HG02943 (cell line): ENCODE measurements at regions not wholly inside any gene's neighbourhood (a gene's known extent, or its start where the extent isn't known, plus 50 kb on each side); places are given as distances from the start of the nearest gene placed in this dataset.
"Not testable (repeated sequence)": the region's sequence is repeated elsewhere in the genome, so short reads cannot be mapped to it uniquely, and the experiment has no call there.

Source experiments
- ATAC-seq: cut with Tn5 transposase; IDR thresholded peaks from one replicate; pipeline ENCODE4 v1.9.1; 2021; ENCODE audit warnings: mild to moderate bottlenecking, low read depth, moderate library complexity; ENCODE audit not compliant: unreplicated experiment

DNA sequence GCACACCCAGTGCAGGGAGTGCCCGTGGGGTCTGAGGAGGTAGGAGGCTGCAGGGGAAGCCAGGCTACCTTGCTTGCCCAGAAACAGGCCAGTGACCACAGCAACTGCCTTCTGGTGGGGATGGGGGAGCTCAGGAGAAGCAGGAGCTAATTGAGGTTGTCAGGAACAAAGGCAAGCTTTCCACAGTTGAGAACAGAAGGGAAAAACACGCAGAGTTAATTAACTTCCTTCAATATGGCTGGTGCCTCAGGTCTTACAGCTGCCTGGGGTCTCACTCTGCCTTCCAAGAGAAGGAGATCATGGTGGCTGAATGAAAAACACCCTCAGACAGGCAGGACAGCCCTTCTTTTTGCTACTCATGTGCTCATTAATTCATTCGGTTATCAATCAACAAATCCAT, 127.9 kb upstream of the SYT13 start:
- no peak for ATAC-seq

DNA sequence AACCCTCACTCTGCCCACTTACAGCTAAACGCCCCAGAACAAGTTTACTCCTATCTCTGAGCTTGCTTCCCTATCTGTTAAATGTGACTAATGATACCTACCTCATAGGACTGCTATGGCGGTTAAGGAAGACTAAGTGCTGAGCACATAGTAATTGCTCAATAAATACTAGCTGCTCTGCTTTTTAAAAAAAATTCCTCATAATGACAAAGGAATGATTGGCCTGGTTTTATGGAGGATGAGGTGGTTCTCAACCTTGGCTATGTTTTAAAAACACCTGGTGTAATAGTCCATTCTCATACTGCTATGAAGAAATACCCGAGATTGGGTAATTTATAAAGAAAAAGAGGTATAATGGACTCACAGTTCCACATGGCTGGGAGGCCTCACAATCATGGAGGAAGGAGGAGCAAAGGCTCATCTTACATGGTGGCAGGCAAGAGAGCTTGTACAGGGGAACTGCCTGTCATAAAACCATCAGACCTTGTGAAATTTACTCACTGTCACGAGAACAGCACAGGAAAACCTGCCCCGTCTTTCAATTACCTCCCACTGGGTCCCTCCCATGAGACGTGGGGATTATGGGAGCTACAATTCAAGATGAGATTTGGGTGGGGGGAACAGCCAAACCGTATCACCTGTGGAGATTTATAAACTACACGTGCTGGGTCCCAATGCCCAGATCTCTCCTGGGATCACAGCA, 127.2 kb upstream of the SYT13 start:
- no peak for ATAC-seq

DNA sequence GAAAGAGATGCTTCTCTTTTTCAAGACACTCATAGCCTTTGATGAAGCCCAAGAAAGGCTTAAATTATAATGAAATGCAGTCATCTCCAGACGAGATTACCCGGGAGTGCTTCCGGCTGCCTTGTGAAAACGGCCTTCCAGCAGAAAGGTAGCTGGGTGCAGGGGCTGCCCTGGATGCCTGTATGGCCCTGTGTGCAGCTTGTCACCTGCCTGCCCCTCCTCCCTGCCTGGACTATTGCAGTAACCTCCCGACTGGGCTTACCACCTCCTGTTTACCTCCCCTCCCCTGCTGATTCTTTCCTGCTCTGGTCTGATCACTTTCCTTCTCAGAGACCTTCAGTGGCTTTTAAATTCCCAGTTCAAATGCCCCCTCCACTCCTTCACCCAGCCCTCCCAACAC, 126.4 kb upstream of the SYT13 start:
- no peak for ATAC-seq

DNA sequence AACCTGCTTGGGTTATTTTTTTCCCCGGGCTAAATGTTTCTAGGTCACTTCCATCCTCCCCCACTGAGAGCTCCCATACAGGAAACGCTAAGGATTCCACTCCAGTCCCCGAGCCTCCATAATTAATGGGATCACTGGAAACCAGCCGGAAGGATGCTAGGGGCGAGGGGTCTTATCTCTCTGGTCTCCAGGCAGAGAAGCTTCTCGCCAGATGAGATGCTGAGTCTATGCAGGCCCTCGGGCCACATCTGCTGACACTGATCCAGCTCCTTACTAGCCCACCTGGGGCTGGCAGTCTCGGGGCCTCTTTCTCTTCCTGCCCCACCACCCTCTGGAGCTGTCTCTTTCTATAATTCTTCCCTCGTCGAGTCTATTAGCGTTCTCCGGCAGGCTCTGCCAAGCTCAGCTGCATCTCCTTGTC, 125.9 kb upstream of the SYT13 start:
- ATAC-seq = no peak

DNA sequence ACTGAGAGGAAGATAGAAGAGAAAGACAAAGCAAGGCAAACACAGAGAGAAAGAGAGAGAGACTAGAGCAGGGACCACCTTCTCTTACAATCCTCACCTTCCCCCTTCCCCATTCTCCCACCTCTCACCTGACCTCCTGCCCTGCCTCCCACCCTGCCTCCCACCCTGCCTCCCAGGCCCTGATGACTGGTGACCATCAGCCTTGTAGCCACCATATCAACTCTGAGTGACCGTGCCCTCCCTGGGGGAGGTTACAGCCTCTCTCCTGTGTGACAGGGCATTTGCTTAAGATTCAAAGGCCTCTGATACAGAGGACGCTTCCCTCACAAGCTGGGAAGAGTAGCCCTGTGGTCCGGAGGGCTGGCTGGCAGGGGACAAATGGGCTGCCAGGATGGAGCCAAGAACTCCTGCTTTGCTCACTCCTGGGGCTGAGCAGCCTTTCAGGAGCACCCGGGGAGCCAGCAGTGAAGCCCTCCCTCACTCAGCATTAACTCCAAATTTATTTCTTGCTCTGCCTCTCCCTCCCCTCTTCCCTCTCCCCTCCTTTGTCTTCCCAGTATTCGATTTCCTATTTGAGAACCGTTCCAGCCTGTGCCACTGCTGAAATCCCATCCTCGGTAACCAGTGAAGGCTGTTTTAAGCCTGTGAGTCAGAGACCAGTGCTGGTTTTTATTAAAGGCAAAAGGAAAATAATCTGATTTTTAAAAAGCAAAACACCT, 125.2 kb upstream of the SYT13 start:
- ATAC-seq = no peak

- ATAC-seq = no peak
These were observed 124.5 kb upstream of the SYT13 start for GRCh38 chr11:45410391-45411227.

DNA sequence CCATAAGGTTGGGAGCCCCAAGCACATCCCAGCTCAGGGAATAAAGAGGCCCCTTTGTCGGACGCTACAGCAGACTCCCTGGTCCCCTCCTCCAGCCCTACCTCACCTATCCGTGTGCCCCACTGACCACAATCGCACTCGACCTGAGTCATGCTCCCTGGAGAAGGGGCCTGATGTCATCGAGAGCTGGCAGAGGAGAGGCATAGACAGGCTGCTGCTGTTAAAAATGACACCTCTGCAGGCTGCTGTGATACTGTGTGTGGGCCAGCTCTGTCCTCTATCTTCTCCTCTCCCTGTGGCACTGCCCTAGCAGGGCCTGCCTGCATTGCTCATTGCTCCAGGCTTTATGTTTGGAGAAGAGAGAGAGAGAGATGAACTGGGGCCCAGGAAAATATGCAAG, 123.4 kb upstream of the SYT13 start:
- no peak for ATAC-seq

- ATAC-seq = no peak
These were observed 121.1 kb upstream of the SYT13 start for GRCh38 chr11:45407226-45407625.

GRCh38 chr11:45405916-45406670, 120.0 kb upstream of the SYT13 start:
- ATAC-seq = no peak

- ATAC-seq = not testable (repeated sequence)
These were observed 117.4 kb upstream of the SYT13 start for GRCh38 chr11:45403521-45403920.

DNA sequence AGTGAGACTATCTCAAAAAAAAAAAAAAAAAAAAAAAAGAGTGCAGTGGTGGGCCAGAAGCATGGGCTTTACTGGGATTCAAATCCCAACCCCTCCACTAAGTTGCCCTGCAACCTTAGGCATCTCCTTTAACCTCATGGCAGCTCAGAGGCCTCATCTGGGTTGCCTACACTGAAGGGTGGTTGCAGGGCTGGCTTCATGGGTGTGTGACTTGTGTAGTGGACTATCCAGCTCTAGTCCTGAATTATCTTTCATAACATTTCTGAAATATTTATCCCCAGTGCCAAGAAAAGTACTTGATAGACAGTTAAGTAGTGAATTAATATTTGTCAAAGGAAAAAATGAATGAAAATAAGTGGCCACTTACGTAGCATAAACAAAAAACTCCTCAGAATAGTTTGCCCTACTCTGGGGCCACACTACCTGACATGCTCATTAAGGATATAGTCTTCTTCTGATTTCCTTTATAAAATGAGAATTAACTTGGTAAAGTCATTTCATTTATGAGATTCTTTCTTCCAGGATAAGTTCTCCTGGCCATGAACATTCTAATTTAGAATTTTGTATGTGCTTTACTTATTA, 116.0 kb upstream of the SYT13 start:
- no peak for ATAC-seq

GRCh38 chr11:45400591-45400990, 114.5 kb upstream of the SYT13 start:
- ATAC-seq = no peak

- no peak for ATAC-seq
These were observed 113.0 kb upstream of the SYT13 start for GRCh38 chr11:45399166-45399565.

DNA sequence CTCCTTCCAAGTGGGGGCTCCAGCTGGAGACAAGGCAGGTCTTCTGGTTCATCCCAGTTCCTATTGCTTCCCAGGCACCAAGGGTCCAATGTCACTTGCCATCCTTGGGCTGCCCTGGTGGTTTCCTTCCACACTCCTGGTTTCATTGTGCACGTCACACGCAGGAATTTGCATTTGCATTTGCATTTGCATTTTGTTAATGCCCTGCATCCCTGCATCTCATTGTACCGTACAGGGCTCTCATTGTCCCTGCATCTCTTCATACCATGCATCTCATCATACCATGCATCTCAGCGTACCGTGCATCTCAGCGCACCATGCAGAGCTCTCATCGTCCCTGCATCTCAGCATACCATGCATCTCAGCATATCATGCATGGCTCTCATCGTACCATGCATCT, 112.2 kb upstream of the SYT13 start:
- ATAC-seq = no peak

DNA sequence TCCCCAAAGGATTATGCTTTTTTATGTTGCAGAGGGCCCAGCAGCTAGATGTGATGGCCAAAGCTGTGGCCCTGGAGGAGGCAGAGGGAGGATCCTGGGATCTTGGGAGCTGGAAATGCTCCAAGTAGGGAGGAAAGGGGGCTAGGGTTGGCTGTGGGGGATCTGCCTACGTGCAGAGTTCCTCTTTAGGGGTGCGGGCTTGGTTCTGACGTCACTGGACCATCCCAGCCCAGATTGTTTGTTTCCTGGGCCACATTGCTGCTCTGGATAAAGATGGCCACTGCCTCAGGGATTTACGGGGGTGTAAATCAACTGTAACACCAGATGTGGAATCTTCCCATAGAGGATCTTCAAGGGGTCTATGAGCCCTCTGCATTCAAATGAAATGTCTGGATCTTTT, 110.3 kb upstream of the SYT13 start:
- no peak for ATAC-seq

DNA sequence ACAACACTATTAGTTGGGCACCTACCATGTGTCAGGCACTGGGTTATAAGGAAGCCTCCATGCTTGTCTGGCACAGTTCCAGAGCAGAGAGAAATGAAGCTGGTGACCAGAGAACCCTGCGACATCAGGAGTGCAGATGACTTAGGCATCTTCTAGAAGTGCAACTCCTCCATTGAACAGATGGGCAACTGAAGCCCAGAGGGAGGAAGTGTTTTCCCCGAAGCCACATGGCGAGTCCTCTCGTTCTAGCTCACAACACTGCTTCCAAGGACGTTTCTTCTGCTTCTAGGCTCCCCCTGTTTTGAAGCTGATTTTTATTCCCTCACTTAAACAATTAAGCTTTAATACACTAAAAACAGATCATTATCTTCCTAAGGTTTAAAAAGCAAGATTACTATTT, 109.8 kb upstream of the SYT13 start:
- ATAC-seq = no peak

- ATAC-seq = no peak
These were observed 109.3 kb upstream of the SYT13 start for GRCh38 chr11:45395421-45395820.

- ATAC-seq = no peak
These were observed 108.3 kb upstream of the SYT13 start for GRCh38 chr11:45394294-45395085.

DNA sequence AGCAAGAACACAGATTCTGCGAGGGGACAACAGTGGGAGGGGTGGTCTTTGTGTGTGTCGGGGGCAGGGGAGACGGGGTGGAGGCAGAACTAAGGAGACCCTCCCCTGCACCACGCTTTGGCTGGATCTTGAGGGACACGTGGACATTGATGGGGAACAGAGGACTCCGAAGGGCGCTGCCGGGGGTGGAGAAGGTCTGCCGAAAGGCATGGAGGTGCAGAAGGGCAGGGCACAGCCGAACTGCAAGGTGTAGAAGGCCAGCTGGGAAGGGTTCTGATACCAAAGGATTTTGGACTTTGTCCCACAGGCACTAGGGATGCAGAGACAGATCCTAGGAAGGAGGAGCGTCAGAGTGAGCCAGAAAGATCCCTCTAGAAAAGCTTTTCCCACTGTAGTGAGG, 107.7 kb upstream of the SYT13 start:
- no peak for ATAC-seq

DNA sequence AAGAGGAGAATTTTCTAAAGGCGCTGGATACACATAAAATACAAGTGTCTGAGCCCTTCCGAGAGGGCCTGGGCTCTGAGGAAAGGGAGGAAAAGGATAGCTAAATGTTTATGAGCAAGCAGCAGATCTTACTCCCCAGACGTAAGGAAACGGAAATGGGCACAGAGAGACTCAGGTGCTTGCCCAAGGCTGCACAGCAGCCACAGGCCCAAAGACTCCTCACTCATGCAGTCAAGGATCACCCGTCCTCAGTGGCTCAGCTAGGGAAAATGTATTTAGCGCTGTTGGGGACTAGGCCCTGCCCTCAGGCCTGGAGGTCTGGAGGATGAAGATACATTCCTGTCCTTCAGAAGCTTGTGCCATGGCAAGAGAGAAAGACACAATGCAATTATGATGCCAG, 107.2 kb upstream of the SYT13 start:
- no peak for ATAC-seq
